ENCODE measurements at regions not wholly inside any gene's neighbourhood (a gene's known extent, or its start where the extent isn't known, plus 50 kb on each side); places are given as distances from the start of the nearest gene placed in this dataset.

GRCh38 chr4:38354872-38355271, 309.1 kb upstream of the KLF3 start:
- TF ChIP-seq POLR2A (IDR thresholded peaks at IDR 0.05; ENCODE audit: low read depth, low read length) (no peak), CTCF (conservative IDR thresholded peaks at IDR 0.05; ENCODE audit: low read depth, low read length) (no peak), MAZ (IDR thresholded peaks at IDR 0.05; ENCODE audit: borderline replicate concordance, low read depth, low read length) (no peak)

Data from IMR-90 (cell line).